ENCODE measurements at regions not wholly inside any gene's neighbourhood (a gene's known extent, or its start where the extent isn't known, plus 50 kb on each side); places are given as distances from the start of the nearest gene placed in this dataset.

DNA sequence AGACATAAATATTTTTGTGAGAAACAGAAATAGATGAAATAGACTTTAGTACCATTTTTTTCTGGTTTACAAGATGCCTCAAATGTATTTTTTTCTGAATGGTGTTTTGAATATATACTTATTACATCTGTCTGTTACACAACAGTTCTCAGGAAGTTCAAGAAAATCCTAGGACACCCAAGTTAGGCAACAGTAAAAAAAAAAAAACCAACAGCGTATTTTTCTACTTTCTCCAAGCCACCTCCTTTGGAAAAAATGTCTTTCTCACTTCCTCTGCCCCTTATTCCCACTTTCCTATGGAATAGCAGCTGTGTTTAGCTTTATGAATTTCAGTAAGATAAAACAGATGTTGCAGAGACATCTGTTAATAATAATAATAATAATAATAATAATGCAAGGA is 489.6 kb upstream of the KLF12 start:
- TF ChIP-seq, protein P1, sequence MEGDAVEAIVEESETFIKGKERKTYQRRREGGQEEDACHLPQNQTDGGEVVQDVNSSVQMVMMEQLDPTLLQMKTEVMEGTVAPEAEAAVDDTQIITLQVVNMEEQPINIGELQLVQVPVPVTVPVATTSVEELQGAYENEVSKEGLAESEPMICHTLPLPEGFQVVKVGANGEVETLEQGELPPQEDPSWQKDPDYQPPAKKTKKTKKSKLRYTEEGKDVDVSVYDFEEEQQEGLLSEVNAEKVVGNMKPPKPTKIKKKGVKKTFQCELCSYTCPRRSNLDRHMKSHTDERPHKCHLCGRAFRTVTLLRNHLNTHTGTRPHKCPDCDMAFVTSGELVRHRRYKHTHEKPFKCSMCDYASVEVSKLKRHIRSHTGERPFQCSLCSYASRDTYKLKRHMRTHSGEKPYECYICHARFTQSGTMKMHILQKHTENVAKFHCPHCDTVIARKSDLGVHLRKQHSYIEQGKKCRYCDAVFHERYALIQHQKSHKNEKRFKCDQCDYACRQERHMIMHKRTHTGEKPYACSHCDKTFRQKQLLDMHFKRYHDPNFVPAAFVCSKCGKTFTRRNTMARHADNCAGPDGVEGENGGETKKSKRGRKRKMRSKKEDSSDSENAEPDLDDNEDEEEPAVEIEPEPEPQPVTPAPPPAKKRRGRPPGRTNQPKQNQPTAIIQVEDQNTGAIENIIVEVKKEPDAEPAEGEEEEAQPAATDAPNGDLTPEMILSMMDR (IDR thresholded peaks at IDR 0.05; ENCODE audit: control extremely low read depth in 1 of 3, insufficient read depth in 1 of 3, low read depth in 1 of 3, low read length in 3 of 3) = no peak
- TF ChIP-seq, protein P2, sequence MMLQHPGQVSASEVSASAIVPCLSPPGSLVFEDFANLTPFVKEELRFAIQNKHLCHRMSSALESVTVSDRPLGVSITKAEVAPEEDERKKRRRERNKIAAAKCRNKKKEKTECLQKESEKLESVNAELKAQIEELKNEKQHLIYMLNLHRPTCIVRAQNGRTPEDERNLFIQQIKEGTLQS (IDR thresholded peaks at IDR 0.05; ENCODE audit: insufficient read depth, low read depth, low read length) = no peak
- TF ChIP-seq POLR2AphosphoS5 (IDR thresholded peaks at IDR 0.05; ENCODE audit: low read depth, low read length) (no peak), EP300 (IDR thresholded peaks at IDR 0.05; ENCODE audit: borderline replicate concordance in 1 of 2, low read depth in 2 of 2, low read length in 2 of 2) (no peak), CREB1 (IDR thresholded peaks at IDR 0.05) (no peak)
- TF ChIP-seq, protein P3, sequence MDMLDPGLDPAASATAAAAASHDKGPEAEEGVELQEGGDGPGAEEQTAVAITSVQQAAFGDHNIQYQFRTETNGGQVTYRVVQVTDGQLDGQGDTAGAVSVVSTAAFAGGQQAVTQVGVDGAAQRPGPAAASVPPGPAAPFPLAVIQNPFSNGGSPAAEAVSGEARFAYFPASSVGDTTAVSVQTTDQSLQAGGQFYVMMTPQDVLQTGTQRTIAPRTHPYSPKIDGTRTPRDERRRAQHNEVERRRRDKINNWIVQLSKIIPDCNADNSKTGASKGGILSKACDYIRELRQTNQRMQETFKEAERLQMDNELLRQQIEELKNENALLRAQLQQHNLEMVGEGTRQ (IDR thresholded peaks at IDR 0.05; ENCODE audit: low read length) = no peak
